ENCODE measurements at regions not wholly inside any gene's neighbourhood (a gene's known extent, or its start where the extent isn't known, plus 50 kb on each side); places are given as distances from the start of the nearest gene placed in this dataset.

- TF ChIP-seq CTCF (conservative IDR thresholded peaks at IDR 0.05 in 1 of 2, IDR thresholded peaks at IDR 0.05 in 1 of 2; ENCODE audit: low read depth in 1 of 2, low read length in 2 of 2) = no peak
- no peak for TF ChIP-seq EZH2 (IDR thresholded peaks at IDR 0.05; ENCODE audit: low read length, missing control alignments)
Measured at GRCh38 chr15:29324746-29325145, 55.1 kb upstream of the NSMCE3 start.

Measured in fibroblast of lung (primary cell).